Ishikawa (cell line): ENCODE measurements at regions not wholly inside any gene's neighbourhood (a gene's known extent, or its start where the extent isn't known, plus 50 kb on each side); places are given as distances from the start of the nearest gene placed in this dataset.

Experiments
- CEBPB ChIP-seq: IDR thresholded peaks from 2 replicates; pipeline ENCODE4 v1.6.1; 2012
- CREB1 ChIP-seq: IDR thresholded peaks from 2 replicates; pipeline ENCODE4 v1.6.1; 2012; ENCODE audit warnings: low read depth
- EGR1 ChIP-seq: IDR thresholded peaks from 2 replicates; pipeline ENCODE4 v1.6.1; 2012
- EP300 ChIP-seq: IDR thresholded peaks from 2 replicates; pipeline ENCODE4 v1.6.1; 2012; ENCODE audit warnings: borderline replicate concordance
- FOXM1 ChIP-seq: IDR thresholded peaks from 2 replicates; pipeline ENCODE4 v1.6.1; 2012; ENCODE audit warnings: low read depth, borderline replicate concordance
- NFIC ChIP-seq: IDR thresholded peaks from 2 replicates; pipeline ENCODE4 v1.6.1; 2012
- RAD21 ChIP-seq: IDR thresholded peaks from 2 replicates; pipeline ENCODE4 v1.6.1; 2012; ENCODE audit warnings: low read depth
- TAF1 ChIP-seq: IDR thresholded peaks from 2 replicates; pipeline ENCODE4 v1.6.1; 2012; ENCODE audit warnings: low read depth, mild to moderate bottlenecking
- TCF12 ChIP-seq: IDR thresholded peaks from 2 replicates; pipeline ENCODE4 v1.6.1; 2012; ENCODE audit warnings: low read depth
- TEAD4 ChIP-seq: IDR thresholded peaks from 2 replicates; pipeline ENCODE4 v1.6.1; 2012
- YY1 ChIP-seq: IDR thresholded peaks from 2 replicates; pipeline ENCODE4 v1.6.1; 2012; ENCODE audit warnings: low read depth
- ZBTB7A ChIP-seq: IDR thresholded peaks from 2 replicates; pipeline ENCODE4 v1.6.1; 2012; ENCODE audit warnings: low read depth
- TF ChIP-seq, protein P1 (sequence below): IDR thresholded peaks from 2 replicates; pipeline ENCODE4 v1.6.1; 2012
- TF ChIP-seq, protein P2 (sequence below): IDR thresholded peaks from 2 replicates; pipeline ENCODE4 v1.6.1; 2012; ENCODE audit warnings: low read depth, mild to moderate bottlenecking
- TF ChIP-seq, protein P3 (sequence below): IDR thresholded peaks from 2 replicates; pipeline ENCODE4 v1.6.1; 2012

DNA sequence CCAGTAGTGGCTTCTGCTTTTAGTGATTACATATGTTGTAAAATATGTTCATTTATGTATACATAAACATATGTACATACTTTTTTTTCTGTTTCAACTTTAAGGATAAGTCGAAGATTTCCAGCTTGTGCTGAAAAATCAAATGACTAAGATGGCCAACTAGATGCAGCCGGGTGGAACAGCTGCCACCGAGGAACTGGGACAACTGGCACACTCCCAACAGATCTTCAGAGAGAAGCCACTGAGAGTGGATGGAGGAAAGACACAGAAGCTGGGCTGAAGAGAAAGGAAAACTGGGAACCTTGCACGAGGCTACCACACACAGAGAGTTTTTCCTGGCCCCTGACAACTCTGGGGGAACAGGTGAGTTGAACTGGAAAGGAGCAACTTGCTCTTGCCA is 207.5 kb downstream of the FAM47B start:
- no peak for TF ChIP-seq YY1
- no peak for TF ChIP-seq EGR1
- TF ChIP-seq CREB1, result no peak
- TF ChIP-seq, protein P1, sequence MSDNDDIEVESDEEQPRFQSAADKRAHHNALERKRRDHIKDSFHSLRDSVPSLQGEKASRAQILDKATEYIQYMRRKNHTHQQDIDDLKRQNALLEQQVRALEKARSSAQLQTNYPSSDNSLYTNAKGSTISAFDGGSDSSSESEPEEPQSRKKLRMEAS, result no peak
- no peak for TF ChIP-seq FOXM1
- TF ChIP-seq NFIC, result no peak
- TF ChIP-seq TEAD4, result no peak
- TF ChIP-seq, protein P2, sequence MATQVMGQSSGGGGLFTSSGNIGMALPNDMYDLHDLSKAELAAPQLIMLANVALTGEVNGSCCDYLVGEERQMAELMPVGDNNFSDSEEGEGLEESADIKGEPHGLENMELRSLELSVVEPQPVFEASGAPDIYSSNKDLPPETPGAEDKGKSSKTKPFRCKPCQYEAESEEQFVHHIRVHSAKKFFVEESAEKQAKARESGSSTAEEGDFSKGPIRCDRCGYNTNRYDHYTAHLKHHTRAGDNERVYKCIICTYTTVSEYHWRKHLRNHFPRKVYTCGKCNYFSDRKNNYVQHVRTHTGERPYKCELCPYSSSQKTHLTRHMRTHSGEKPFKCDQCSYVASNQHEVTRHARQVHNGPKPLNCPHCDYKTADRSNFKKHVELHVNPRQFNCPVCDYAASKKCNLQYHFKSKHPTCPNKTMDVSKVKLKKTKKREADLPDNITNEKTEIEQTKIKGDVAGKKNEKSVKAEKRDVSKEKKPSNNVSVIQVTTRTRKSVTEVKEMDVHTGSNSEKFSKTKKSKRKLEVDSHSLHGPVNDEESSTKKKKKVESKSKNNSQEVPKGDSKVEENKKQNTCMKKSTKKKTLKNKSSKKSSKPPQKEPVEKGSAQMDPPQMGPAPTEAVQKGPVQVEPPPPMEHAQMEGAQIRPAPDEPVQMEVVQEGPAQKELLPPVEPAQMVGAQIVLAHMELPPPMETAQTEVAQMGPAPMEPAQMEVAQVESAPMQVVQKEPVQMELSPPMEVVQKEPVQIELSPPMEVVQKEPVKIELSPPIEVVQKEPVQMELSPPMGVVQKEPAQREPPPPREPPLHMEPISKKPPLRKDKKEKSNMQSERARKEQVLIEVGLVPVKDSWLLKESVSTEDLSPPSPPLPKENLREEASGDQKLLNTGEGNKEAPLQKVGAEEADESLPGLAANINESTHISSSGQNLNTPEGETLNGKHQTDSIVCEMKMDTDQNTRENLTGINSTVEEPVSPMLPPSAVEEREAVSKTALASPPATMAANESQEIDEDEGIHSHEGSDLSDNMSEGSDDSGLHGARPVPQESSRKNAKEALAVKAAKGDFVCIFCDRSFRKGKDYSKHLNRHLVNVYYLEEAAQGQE, result no peak
- TF ChIP-seq, protein P3, sequence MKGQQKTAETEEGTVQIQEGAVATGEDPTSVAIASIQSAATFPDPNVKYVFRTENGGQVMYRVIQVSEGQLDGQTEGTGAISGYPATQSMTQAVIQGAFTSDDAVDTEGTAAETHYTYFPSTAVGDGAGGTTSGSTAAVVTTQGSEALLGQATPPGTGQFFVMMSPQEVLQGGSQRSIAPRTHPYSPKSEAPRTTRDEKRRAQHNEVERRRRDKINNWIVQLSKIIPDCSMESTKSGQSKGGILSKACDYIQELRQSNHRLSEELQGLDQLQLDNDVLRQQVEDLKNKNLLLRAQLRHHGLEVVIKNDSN, result no peak
- TF ChIP-seq TCF12, result no peak
- no peak for TF ChIP-seq RAD21
- no peak for TF ChIP-seq ZBTB7A
- TF ChIP-seq EP300, result no peak
- TF ChIP-seq CEBPB, result no peak
- no peak for TF ChIP-seq TAF1

DNA sequence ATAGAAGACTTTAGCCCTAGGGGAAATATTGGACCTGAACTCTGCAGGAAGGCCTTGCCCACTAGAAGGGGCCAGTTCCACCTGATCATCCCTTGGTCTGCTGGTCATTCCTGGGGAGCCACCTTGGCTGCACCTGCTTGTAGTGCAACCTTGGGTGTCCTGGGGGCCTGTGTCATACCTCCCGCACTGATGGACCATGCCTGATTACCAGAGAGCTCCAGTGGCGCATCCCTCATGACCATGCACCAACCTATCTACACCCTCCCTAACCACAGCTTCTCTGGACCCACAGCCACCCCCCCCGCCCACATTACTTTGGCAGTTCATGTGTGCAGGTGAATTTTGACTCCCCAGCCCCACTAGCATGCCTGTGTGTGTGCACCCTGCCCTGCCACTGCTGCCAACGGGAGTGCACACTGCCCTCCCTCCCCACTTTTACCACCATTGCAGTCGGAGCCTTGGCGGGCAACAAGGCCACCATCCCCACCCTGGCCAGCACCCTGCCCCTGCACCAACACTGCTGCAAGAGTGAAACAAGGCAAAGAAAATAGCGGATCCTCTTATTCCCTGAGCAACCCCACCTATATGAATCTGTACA is 208.1 kb downstream of the FAM47B start:
- TF ChIP-seq FOXM1, result no peak
- TF ChIP-seq TAF1, result no peak
- no peak for TF ChIP-seq EP300
- no peak for TF ChIP-seq ZBTB7A

DNA sequence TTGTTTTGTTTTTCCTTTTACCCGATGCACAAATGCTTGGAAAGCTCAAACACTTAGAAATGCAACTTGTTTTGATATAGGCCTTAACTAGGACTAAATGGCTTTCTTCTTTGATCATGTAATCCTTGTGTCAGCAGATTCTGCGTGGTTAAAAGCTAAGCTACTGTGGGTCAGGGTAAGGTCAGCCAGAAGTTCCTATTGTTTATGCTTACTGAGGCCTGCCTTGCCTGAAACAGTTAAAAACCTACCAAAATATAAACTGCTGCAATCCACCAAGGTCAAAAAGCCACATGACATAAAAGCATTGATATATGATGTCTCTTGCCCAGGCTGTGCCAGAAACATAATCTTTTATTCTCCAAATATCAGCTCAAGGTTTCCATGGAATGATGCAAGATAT is 223.4 kb downstream of the FAM47B start:
- TF ChIP-seq TAF1 (no peak), YY1 (no peak), NFIC (peak; percentile 84), CEBPB (peak; percentile 61; the same call in 1 of the 2 replicates), ZBTB7A (no peak), EGR1 (no peak), TEAD4 (peak; percentile 57), EP300 (peak; percentile 84), FOXM1 (peak; percentile 36; the same call in 1 of the 2 replicates), CREB1 (no peak), TCF12 (peak; percentile 80), RAD21 (no peak)
- TF ChIP-seq, protein P3, result no peak
- TF ChIP-seq, protein P2, result no peak
- TF ChIP-seq, protein P1, result no peak
